ENCODE measurements at regions not wholly inside any gene's neighbourhood (a gene's known extent, or its start where the extent isn't known, plus 50 kb on each side); places are given as distances from the start of the nearest gene placed in this dataset.

DNA sequence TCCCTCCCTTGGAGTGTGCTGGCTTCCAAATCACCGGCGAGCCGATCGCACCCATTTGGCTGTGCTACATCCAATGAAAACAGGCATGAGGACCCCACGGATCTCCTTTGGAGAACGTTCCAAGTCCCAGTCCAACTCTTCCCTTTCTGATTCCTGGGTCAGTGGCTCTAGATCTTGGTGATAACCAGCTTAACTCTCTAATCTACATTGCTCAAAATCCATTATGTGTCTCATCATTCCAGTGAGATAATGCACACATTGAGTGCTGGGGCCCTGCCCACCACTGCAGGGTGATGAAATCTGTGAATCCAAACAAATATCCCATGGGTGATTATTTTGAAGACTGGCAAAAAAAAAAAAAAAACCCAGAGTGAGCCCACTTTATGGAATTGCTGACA is 232.7 kb upstream of the COPS8 start:
- WGBS (ENCODE audit: insufficient coverage), result 96% methylated on average over 6 of the region's 6 CpGs
- Histone ChIP-seq H3K4me1 (ENCODE audit: control extremely low read depth in 1 of 4, control insufficient read depth in 4 of 4, insufficient read depth in 4 of 4, low read length in 3 of 4) (no peaks in the 10 kb centered on the region), H3K9me3 (ENCODE audit: control extremely low read depth in 1 of 5, control insufficient read depth in 4 of 5, insufficient read depth in 2 of 5, low read depth in 1 of 5, low read length in 4 of 5) (peaks cover 0 to 2% (median 0%) of the 10 kb centered on the region in 5 experiments), H3K27ac (ENCODE audit: insufficient read depth in 1 of 2, low read depth in 1 of 2, low read length in 2 of 2, poor library complexity in 1 of 2, severe bottlenecking in 2 of 2) (no peak overlapping the region), H3K36me3 (ENCODE audit: control insufficient read depth in 4 of 4, insufficient read depth in 4 of 4, low read length in 3 of 4) (no peaks in the 10 kb centered on the region), H3K27me3 (replicated peaks in 2 of 5; ENCODE audit: control insufficient read depth in 4 of 5, insufficient read depth in 5 of 5, low read length in 4 of 5) (peaks cover 0 to 6% (median 4%) of the 10 kb centered on the region in 5 experiments), H3K4me3 (ENCODE audit: control insufficient read depth in 1 of 7, extremely low read depth in 1 of 7, insufficient read depth in 4 of 7, low read depth in 2 of 7, low read length in 6 of 7) (no peak overlapping the region)
- ChIA-PET POLR2A (no interaction called here), CTCF (no interaction called here)
- DNase-seq, result no peak

DNA sequence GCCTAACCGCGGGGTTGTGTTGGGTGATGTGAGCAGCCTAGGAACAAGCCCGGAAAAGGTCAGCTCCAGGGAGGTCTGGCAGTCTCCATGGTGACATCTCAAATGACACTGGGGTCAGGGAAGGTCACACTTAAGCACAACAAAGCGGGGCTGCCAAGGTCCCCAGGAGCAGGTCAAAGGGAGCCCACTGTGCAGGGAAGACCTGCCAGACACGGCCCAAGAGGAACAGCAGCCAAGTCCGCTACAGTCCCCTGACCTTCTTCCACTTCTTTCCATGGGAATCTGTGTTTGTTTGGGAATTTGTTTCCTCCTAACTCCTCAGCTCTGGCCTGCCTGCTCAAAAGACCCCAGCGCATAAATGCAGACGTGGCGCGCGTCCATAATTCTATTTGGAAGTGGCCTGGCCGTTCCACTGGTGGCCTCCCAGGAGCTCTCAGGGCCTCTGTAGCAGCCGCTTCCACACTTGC is 232.1 kb upstream of the COPS8 start:
- CTCF ChIA-PET, result no interaction called here
- Histone ChIP-seq H3K4me1 (ENCODE audit: control extremely low read depth in 1 of 4, control insufficient read depth in 4 of 4, insufficient read depth in 4 of 4, low read length in 3 of 4) (no peaks in the 10 kb centered on the region), H3K36me3 (ENCODE audit: control insufficient read depth in 4 of 4, insufficient read depth in 4 of 4, low read length in 3 of 4) (no peaks in the 10 kb centered on the region), H3K27ac (ENCODE audit: insufficient read depth in 1 of 2, low read depth in 1 of 2, low read length in 2 of 2, poor library complexity in 1 of 2, severe bottlenecking in 2 of 2) (no peak overlapping the region), H3K9me3 (ENCODE audit: control extremely low read depth in 1 of 5, control insufficient read depth in 4 of 5, insufficient read depth in 2 of 5, low read depth in 1 of 5, low read length in 4 of 5) (peaks cover 0 to 2% (median 0%) of the 10 kb centered on the region in 5 experiments), H3K27me3 (replicated peaks in 2 of 5; ENCODE audit: control insufficient read depth in 4 of 5, insufficient read depth in 5 of 5, low read length in 4 of 5) (peaks cover 0 to 6% (median 4%) of the 10 kb centered on the region in 5 experiments), H3K4me3 (ENCODE audit: control insufficient read depth in 1 of 7, extremely low read depth in 1 of 7, insufficient read depth in 4 of 7, low read depth in 2 of 7, low read length in 6 of 7) (no peak overlapping the region)
- POLR2A ChIA-PET, result no interaction called here
- WGBS (ENCODE audit: insufficient coverage), result 97% methylated on average over 11 of the region's 13 CpGs
- no peak for DNase-seq

DNA sequence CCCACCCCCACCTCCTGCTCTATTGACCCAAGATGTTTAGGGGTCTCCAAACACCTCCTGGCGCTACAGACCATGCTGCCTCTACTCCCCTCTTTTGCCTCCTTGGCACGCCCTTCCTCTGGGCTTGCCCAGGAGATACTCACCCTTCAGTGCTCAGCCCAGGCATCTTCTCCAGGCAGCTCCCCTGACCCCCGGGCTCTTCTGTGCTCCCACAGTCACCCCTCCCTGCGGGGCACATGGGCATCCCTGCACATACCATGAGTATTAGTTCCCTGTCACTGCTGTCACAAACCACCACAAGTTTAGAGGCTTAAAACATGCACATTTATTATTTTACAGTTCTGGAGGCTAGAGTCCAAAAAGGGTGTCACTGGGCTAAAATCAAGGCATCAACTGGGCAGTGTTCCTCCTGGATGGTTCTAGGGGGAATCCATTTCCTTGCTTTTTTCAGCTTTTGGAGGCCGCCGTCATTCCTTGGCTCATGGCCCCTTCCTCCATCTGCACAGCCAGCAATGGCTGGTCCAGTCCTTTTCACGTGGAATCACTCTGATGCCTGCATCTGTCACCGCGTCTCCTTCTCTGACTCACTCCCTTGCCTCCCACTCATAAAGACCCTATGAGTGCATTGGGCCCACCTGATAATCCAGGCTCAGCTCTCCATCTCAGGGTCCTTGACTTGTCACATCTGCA is 230.4 kb upstream of the COPS8 start:
- POLR2A ChIA-PET, result no interaction called here
- H3K36me3 ChIP-seq (ENCODE audit: control insufficient read depth in 4 of 4, insufficient read depth in 4 of 4, low read length in 3 of 4), result no peaks in the 10 kb centered on the region
- CTCF ChIA-PET, result no interaction called here
- H3K4me1 ChIP-seq (ENCODE audit: control extremely low read depth in 1 of 4, control insufficient read depth in 4 of 4, insufficient read depth in 4 of 4, low read length in 3 of 4), result no peaks in the 10 kb centered on the region
- H3K9me3 ChIP-seq (ENCODE audit: control extremely low read depth in 1 of 5, control insufficient read depth in 4 of 5, insufficient read depth in 2 of 5, low read depth in 1 of 5, low read length in 4 of 5), result peaks cover 0 to 2% (median 0%) of the 10 kb centered on the region in 5 experiments
- DNase-seq, result no peak
- no peak overlapping the region for H3K4me3 ChIP-seq (ENCODE audit: control insufficient read depth in 1 of 7, extremely low read depth in 1 of 7, insufficient read depth in 4 of 7, low read depth in 2 of 7, low read length in 6 of 7)
- no peak overlapping the region for H3K27ac ChIP-seq (ENCODE audit: insufficient read depth in 1 of 2, low read depth in 1 of 2, low read length in 2 of 2, poor library complexity in 1 of 2, severe bottlenecking in 2 of 2)
- WGBS (ENCODE audit: insufficient coverage), result 98% methylated on average over 9 of the region's 9 CpGs
- H3K27me3 ChIP-seq (replicated peaks in 2 of 5; ENCODE audit: control insufficient read depth in 4 of 5, insufficient read depth in 5 of 5, low read length in 4 of 5), result peaks cover 0 to 9% (median 5%) of the 10 kb centered on the region in 5 experiments

DNA sequence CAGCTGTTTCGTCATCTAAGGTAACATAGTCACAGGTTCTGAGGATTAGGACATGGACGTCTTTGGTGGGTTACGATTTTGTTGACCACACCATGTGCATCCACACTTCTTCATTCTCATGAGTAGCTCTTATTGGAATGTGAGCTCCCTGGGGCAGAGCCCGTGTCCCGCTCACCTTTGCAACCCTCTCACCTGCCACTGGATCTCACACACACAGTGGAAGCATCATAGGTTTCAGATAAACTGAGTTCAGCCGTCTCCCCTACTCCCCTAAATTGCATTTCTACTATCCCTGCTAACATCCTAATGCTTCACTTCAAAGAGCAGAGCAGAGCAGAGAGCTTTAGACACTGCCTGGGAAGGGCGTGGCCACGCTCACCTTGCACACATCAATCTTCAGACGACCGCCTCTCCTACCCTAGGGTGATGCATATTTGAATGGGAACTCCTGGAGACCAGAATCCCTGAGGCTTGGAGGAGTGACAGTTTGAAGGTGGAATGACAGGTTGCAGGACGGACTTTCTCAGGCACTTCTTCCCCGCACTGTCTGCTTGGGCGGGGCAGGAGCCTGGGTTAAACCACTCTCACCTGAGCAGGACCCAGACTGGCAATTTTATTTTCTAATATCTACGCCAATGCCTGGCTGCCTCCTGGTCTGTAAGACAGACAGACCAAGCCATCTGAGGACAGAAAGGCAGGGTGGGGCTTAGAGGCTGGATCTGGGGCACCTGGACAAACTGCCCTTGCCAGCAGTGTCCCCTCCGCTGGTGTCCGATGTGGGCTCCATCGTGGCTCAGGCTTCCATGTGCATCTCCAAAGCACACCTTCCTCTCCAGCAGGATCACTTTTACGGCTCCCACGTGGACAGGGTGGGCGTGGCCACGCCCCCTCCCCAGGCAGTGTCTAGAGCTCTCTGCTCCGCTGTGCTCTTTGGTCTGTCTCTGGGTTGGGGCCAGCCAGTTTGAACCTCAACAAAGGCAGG is 229.5 kb upstream of the COPS8 start:
- Histone ChIP-seq H3K4me1 (ENCODE audit: control extremely low read depth in 1 of 4, control insufficient read depth in 4 of 4, insufficient read depth in 4 of 4, low read length in 3 of 4) (no peaks in the 10 kb centered on the region), H3K9me3 (ENCODE audit: control extremely low read depth in 1 of 5, control insufficient read depth in 4 of 5, insufficient read depth in 2 of 5, low read depth in 1 of 5, low read length in 4 of 5) (peaks cover 0 to 2% (median 0%) of the 10 kb centered on the region in 5 experiments), H3K27ac (ENCODE audit: insufficient read depth in 1 of 2, low read depth in 1 of 2, low read length in 2 of 2, poor library complexity in 1 of 2, severe bottlenecking in 2 of 2) (no peak overlapping the region), H3K36me3 (ENCODE audit: control insufficient read depth in 4 of 4, insufficient read depth in 4 of 4, low read length in 3 of 4) (no peaks in the 10 kb centered on the region), H3K27me3 (replicated peaks in 2 of 5; ENCODE audit: control insufficient read depth in 4 of 5, insufficient read depth in 5 of 5, low read length in 4 of 5) (peaks cover 0 to 9% (median 5%) of the 10 kb centered on the region in 5 experiments), H3K4me3 (ENCODE audit: control insufficient read depth in 1 of 7, extremely low read depth in 1 of 7, insufficient read depth in 4 of 7, low read depth in 2 of 7, low read length in 6 of 7) (no peak overlapping the region)
- POLR2A ChIA-PET, result no interaction called here
- DNase-seq, result no peak
- CTCF ChIA-PET, result no interaction called here
- WGBS (ENCODE audit: insufficient coverage), result 87% methylated on average over 19 of the region's 22 CpGs

DNA sequence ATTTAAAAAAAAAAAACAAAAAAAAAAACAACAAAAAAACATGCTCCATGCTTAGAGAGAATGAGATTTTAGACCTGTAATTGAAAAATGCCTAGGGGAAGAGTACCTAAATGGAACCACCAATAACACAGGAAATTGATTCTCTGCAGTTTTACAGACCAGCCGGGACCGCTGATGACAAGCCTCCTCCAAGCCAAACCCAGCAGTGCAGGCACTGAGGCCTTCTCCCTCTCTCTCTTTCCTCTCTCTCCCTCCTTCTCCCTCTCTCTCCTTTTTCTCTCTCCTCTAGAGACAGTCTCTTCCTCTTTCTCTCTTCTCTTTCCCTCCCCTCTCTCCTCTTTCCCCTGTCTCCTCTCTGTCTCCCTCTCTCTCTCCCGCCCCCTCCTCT is 228.8 kb upstream of the COPS8 start:
- H3K36me3 ChIP-seq (ENCODE audit: control insufficient read depth in 4 of 4, insufficient read depth in 4 of 4, low read length in 3 of 4), result no peaks in the 10 kb centered on the region
- H3K4me3 ChIP-seq (ENCODE audit: control insufficient read depth in 1 of 7, extremely low read depth in 1 of 7, insufficient read depth in 4 of 7, low read depth in 2 of 7, low read length in 6 of 7), result no peak overlapping the region
- peaks cover 0 to 2% (median 0%) of the 10 kb centered on the region in 5 experiments for H3K9me3 ChIP-seq (ENCODE audit: control extremely low read depth in 1 of 5, control insufficient read depth in 4 of 5, insufficient read depth in 2 of 5, low read depth in 1 of 5, low read length in 4 of 5)
- no peak for DNase-seq
- ChIA-PET CTCF (no interaction called here), POLR2A (no interaction called here)
- no peaks in the 10 kb centered on the region for H3K4me1 ChIP-seq (ENCODE audit: control extremely low read depth in 1 of 4, control insufficient read depth in 4 of 4, insufficient read depth in 4 of 4, low read length in 3 of 4)
- 75% methylated on average over 2 of the region's 3 CpGs for WGBS (ENCODE audit: insufficient coverage)
- H3K27ac ChIP-seq (ENCODE audit: insufficient read depth in 1 of 2, low read depth in 1 of 2, low read length in 2 of 2, poor library complexity in 1 of 2, severe bottlenecking in 2 of 2), result no peak overlapping the region
- H3K27me3 ChIP-seq (replicated peaks in 2 of 5; ENCODE audit: control insufficient read depth in 4 of 5, insufficient read depth in 5 of 5, low read length in 4 of 5), result peaks cover 0 to 9% (median 2%) of the 10 kb centered on the region in 5 experiments

DNA sequence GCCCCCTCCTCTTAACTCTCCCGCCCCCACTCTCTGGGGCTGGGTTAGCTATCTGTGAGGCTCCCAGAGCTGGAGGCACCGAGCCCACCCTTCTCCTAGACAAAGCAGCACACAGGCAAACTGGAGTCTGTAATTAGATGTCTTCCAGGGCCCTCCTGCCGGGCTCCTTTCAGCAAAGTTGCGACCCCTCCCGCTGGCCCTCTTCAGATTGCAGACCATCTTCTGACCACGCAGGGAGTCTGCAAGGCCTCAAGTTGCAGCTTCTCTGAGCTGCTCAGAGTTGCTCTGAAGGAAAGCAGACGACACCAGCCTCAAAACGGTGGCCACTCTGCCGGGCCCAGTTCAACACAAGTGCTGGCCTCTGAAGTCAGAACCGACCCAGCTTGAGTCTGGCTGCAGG is 228.4 kb upstream of the COPS8 start:
- ChIA-PET CTCF (no interaction called here), POLR2A (no interaction called here)
- Histone ChIP-seq H3K36me3 (ENCODE audit: control insufficient read depth in 4 of 4, insufficient read depth in 4 of 4, low read length in 3 of 4) (no peaks in the 10 kb centered on the region), H3K4me1 (ENCODE audit: control extremely low read depth in 1 of 4, control insufficient read depth in 4 of 4, insufficient read depth in 4 of 4, low read length in 3 of 4) (no peaks in the 10 kb centered on the region), H3K27ac (ENCODE audit: insufficient read depth in 1 of 2, low read depth in 1 of 2, low read length in 2 of 2, poor library complexity in 1 of 2, severe bottlenecking in 2 of 2) (no peak overlapping the region), H3K4me3 (ENCODE audit: control insufficient read depth in 1 of 7, extremely low read depth in 1 of 7, insufficient read depth in 4 of 7, low read depth in 2 of 7, low read length in 6 of 7) (no peak overlapping the region), H3K9me3 (ENCODE audit: control extremely low read depth in 1 of 5, control insufficient read depth in 4 of 5, insufficient read depth in 2 of 5, low read depth in 1 of 5, low read length in 4 of 5) (peaks cover 0 to 2% (median 0%) of the 10 kb centered on the region in 5 experiments), H3K27me3 (replicated peaks in 2 of 5; ENCODE audit: control insufficient read depth in 4 of 5, insufficient read depth in 5 of 5, low read length in 4 of 5) (peaks cover 0 to 9% (median under 1%) of the 10 kb centered on the region in 5 experiments)
- WGBS (ENCODE audit: insufficient coverage), result 94% methylated on average over 7 of the region's 10 CpGs
- DNase-seq, result no peak

DNA sequence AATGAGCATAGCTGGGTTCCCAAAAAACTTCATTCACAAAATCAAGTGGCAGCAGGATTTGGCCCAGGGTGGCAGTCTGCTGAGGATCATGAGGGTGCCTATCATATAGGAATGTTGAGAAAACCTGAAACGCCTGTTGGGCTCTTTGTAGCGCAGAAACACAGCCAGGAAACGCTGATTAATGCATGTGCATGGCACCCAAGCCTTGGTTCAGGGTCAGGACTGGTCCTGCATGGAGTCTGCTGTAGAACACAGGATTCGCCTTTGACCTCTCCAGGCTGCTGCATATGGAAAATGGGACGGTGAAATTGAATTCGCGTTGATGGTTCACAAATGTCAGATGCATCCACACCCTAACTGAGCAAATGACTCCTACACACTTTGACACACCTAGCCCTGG is 227.9 kb upstream of the COPS8 start:
- Histone ChIP-seq H3K27ac (ENCODE audit: insufficient read depth in 1 of 2, low read depth in 1 of 2, low read length in 2 of 2, poor library complexity in 1 of 2, severe bottlenecking in 2 of 2) (no peak overlapping the region), H3K9me3 (ENCODE audit: control extremely low read depth in 1 of 5, control insufficient read depth in 4 of 5, insufficient read depth in 2 of 5, low read depth in 1 of 5, low read length in 4 of 5) (peaks cover 0 to 2% (median 0%) of the 10 kb centered on the region in 5 experiments), H3K4me3 (ENCODE audit: control insufficient read depth in 1 of 7, extremely low read depth in 1 of 7, insufficient read depth in 4 of 7, low read depth in 2 of 7, low read length in 6 of 7) (no peak overlapping the region), H3K36me3 (ENCODE audit: control insufficient read depth in 4 of 4, insufficient read depth in 4 of 4, low read length in 3 of 4) (no peaks in the 10 kb centered on the region), H3K27me3 (replicated peaks in 2 of 5; ENCODE audit: control insufficient read depth in 4 of 5, insufficient read depth in 5 of 5, low read length in 4 of 5) (peaks cover 0 to 9% (median 0%) of the 10 kb centered on the region in 5 experiments), H3K4me1 (ENCODE audit: control extremely low read depth in 1 of 4, control insufficient read depth in 4 of 4, insufficient read depth in 4 of 4, low read length in 3 of 4) (no peaks in the 10 kb centered on the region)
- ChIA-PET POLR2A (no interaction called here), CTCF (no interaction called here)
- DNase-seq, result no peak
- 93% methylated on average over 7 of the region's 7 CpGs for WGBS (ENCODE audit: insufficient coverage)
